Femur (tissue), 1 donor: ENCODE measurements at regions not wholly inside any gene's neighbourhood (a gene's known extent, or its start where the extent isn't known, plus 50 kb on each side); places are given as distances from the start of the nearest gene placed in this dataset.
"Not testable (repeated sequence)": the region's sequence is repeated elsewhere in the genome, so short reads cannot be mapped to it uniquely, and the experiment has no call there.

Experiments used
- DNase-seq: peaks from one replicate; pipeline ENCODE4 v3.0.0-alpha.2; 2017

GRCh38 chr12:34397591-34398365, 375.5 kb downstream of the ALG10 start:
- DNase-seq = peak; percentile 9

- peak; percentile 2 for DNase-seq
Measured at GRCh38 chr12:34398366-34398705, 376.0 kb downstream of the ALG10 start.

DNA sequence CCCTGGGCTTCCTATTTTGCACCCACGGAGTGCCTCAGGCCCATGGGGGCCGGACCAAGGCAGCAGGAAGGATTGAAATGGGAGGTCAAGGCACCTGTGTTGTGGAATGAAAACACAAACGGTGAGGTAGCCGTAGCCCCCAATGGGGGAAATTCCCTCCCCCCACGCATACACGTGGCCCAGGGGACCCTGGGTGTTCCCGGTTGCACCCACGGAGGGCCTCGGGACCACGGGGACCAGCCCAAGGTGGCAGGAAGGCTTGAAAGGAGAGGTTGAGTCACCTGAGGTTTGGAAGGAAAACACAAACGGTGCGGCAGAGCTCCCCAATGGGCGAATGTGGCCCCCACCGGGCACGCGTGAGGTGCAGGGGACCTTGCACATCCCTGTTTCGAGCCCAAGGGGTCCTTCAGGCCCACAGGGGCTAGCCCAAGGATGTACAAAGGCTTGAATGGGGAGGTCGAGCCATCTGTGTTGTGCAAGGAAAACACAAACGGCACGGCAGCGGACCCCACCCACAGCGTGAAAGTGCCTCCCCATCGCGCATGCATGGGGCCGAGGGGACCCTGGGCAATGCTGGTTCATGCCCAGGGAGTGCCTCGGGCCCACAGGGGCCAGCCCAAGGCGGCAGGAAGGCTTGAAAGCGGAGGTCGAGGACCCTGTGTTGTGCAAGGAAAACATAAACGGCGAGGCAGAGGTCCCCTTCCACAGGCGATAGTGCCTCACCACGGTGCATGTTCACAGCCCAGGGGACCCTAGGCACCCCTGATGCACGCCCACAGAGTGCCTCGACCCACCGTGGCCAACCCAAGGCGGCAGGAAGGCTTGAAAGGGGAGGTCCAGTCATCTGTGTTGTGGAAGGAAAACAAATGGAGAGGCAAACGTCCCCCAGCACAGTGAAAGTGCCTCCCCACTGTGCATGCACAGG, 376.7 kb downstream of the ALG10 start:
- peak; percentile 3 for DNase-seq

GRCh38 chr12:34399631-34400410, 377.5 kb downstream of the ALG10 start:
- DNase-seq = peak; percentile 8

DNA sequence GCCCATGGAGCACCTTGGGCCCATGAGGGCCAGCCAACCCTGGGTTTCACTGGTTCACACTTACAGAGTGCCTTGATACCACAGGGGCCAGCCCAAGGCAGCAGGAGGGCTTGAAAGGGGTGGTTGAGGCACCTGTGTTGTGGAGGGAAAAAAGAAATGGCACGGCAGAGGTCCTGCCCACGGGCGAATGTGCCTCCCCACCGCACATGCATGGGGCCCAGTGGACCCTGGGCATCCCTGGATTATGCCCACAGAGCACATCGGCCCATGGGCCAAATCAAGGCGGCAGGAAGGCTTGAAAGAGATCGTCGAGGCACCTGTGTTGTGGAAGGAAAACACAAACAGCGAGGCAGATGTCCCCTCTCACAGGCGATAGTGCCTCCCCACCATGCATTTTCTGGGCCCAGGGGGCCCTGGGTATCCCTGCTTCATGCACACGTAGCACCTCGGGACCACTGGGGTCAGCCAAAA, 378.1 kb downstream of the ALG10 start:
- DNase-seq = peak; percentile 5

DNA sequence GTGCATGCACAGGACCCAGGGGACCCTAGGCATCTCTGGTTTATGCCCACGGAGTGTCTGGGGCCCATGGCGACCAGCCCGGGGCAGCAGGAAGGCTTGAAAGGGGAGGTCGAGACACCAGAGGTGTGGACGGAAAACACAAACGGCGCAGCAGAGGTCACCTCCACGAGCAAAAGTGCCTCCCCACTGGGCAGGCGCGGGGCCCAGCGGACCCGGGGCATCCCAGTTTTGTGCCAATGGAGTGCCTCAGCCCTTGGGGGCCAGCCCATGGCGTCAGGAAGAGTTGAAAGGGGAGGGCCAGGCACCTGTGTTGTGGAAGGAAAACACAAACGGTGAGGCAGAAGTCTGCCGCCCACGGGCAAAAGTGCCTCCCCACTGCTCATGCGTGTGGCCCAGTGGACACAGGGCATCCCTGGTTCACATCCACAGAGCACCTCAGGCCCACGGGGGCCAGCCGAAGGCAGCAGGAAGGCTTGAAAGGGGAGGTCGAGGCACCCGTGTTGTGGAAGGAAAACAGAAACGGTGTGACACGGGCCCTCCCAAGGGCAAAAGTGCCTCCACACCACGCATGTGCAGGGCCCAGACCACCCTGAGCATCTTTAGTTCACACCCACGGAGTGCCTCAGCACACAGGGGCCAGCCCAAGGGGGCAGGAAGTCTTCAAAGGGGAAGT, 378.8 kb downstream of the ALG10 start:
- DNase-seq = peak; percentile 6

GRCh38 chr12:34401659-34402227, 379.4 kb downstream of the ALG10 start:
- peak; percentile 7 for DNase-seq

GRCh38 chr12:34402228-34402898, 380.1 kb downstream of the ALG10 start:
- DNase-seq = peak; percentile 5

GRCh38 chr12:34402899-34403705, 380.8 kb downstream of the ALG10 start:
- DNase-seq = peak; percentile 2

- peak; percentile 4 for DNase-seq
Measured at GRCh38 chr12:34403706-34404376, 381.5 kb downstream of the ALG10 start.

DNA sequence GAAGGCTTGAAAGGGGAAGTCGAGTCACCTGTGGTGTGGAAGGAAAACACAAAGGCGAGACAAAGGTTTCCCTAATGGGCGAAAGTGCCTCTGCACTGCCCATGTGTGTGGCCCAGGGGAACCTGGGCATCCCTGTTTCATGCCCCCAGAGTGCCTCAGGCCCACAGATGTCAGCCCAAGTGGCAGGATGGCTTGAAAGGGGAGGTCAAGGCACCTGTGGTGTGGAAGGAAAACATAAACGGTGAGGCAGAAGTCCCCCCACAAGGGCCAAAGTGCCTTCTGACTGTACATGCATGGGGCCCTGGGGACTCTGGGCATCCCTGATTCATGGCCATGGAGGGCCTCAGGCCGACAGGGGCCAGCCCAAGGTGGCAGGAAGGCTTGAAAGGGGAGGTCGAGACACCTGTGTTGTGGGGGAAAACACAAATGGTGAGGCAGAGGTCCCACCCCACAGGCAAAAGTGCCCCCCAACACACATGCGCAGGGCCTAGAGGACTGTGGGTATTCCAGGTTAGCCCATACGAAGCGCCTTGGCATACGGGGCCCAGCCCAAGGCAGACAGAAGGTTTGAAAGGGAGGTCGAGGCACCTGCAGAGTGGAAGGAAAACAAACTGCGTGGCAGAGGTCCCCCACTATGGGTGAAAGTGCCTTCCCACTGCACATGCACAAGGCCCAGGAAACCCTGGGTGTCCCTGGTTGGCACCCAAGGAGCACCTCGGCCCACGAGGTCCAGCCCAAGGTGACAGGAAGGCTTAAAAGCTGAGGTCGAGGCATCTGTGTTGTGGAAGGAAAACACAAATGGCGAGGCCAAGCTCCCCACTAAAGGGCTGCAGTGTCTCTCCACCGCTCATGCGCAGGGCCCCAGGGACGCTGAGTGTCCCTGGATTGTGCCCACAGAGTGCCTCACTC, 382.3 kb downstream of the ALG10 start:
- peak; percentile 1 for DNase-seq

DNA sequence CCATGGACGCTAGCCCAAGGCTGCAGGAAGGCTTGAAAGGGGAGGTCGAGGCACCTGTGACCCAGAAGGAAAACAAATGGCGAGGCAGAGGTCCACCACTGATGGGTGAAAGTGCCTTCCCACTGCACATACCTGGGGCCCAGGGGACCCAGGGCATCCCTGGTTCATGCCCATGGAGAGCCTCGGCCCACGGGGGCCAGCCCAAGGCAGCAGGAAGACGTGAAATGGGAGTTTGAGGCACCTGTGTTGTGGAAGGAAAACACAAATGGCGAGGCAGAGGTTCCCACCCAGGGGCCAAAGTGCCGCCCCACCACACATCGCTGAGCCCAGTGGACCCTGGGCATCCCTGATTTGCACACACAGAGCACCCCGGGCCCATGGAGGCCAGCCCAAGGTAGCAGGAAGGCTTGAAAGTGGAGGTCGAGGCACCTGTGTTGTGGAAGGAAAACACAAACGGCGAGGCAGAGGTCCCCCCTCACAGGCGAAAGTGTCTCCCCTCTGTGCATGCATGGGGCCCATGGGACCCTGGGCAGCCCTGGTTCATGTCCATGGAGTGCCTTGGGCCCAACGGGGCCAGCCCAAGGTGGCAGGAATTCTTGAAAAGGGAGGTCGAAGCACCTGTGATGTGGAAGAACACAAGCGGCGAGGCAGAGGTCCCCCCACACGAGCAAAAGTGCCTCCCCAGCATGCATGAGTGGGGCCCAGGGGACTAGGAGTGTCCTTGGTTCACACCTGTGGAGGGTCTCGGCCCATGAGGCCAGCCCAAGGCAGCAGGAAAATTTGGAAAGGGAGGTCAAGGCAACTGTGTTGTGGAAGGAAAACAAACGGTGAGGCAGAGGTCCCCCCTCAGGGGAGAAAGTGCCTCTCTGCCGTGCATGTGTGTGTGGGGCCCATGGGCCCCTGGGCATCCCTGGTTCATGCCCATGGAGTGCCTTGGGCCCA, 383.3 kb downstream of the ALG10 start:
- DNase-seq = peak; percentile 4

- peak; percentile 7 for DNase-seq
Measured at GRCh38 chr12:34406228-34406995, 384.1 kb downstream of the ALG10 start.

DNA sequence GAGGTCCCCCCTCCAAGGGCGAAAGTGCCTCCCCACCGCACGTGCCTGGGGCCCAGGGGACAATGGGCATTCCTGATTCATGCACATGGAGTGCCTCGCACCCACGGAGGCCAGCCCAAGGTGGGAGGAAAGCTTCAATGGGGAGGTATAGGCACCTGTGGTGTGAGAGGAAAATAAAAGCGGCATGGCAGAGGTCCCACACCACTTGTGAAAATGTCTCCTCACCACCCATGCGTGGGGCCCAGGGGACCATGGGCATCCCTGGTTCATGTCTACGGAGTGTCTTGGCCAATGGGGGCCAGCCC, 384.7 kb downstream of the ALG10 start:
- DNase-seq = peak; percentile 2

- DNase-seq = no peak
Measured at GRCh38 chr12:34407813-34408212, 385.5 kb downstream of the ALG10 start.

DNA sequence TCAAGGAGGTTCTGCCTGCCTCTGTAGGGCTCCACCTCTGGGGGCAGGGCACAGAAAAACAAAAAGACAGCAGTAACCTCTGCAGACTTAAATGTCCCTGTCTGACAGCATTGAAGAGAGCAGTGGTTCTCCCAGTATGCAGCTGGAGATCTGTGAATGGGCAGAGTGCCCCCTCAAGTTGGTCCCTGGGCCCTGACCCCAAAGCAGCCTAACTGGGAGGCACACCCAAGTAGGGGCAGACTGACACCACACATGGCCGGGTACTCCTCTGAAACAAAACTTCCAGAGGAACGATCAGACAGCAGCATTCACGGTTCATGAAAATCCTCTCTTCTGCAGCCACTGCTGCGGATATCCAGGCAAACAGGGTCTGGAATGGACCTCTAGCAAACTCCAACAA, 409.2 kb downstream of the ALG10 start:
- DNase-seq = not testable (repeated sequence)
